ENCODE measurements at regions not wholly inside any gene's neighbourhood (a gene's known extent, or its start where the extent isn't known, plus 50 kb on each side); places are given as distances from the start of the nearest gene placed in this dataset.

DNA sequence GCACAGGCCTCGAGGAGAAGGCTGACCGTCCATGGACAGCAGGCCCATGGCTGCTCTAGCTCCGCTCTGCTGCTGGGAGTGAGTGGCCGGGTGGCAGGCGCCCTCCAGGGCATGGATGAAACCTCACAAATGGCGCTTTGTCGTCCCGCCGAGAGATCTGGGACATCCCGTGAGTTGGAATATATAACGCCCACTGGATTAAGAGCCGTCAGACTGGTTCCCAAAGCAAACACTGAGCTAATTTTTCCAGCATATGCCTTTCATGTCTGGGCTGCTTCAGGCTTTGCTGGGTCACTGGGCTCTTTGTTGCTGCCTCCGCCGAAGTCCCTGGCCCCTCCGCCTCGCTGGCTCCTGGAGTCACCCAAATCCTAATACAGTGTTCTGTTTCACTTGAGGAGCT, 266.3 kb downstream of the FOXL1 start:
- no peak for TF ChIP-seq RXRA (IDR thresholded peaks at IDR 0.05)
- TF ChIP-seq RAD21 (IDR thresholded peaks at IDR 0.05), result no peak
- TF ChIP-seq, protein P1, sequence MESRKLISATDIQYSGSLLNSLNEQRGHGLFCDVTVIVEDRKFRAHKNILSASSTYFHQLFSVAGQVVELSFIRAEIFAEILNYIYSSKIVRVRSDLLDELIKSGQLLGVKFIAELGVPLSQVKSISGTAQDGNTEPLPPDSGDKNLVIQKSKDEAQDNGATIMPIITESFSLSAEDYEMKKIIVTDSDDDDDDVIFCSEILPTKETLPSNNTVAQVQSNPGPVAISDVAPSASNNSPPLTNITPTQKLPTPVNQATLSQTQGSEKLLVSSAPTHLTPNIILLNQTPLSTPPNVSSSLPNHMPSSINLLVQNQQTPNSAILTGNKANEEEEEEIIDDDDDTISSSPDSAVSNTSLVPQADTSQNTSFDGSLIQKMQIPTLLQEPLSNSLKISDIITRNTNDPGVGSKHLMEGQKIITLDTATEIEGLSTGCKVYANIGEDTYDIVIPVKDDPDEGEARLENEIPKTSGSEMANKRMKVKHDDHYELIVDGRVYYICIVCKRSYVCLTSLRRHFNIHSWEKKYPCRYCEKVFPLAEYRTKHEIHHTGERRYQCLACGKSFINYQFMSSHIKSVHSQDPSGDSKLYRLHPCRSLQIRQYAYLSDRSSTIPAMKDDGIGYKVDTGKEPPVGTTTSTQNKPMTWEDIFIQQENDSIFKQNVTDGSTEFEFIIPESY (IDR thresholded peaks at IDR 0.05), result no peak
- TF ChIP-seq HNF4A (conservative IDR thresholded peaks at IDR 0.05), result no peak
- no peak for TF ChIP-seq TAF1 (conservative IDR thresholded peaks at IDR 0.05)
- TF ChIP-seq, protein P2, sequence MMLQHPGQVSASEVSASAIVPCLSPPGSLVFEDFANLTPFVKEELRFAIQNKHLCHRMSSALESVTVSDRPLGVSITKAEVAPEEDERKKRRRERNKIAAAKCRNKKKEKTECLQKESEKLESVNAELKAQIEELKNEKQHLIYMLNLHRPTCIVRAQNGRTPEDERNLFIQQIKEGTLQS (IDR thresholded peaks at IDR 0.05), result no peak
- TF ChIP-seq FOXA2 (IDR thresholded peaks at IDR 0.05), result no peak
- TF ChIP-seq GABPA (IDR thresholded peaks at IDR 0.05 in 1 of 2, conservative IDR thresholded peaks at IDR 0.05 in 1 of 2), result no peak
- TF ChIP-seq, protein P3, sequence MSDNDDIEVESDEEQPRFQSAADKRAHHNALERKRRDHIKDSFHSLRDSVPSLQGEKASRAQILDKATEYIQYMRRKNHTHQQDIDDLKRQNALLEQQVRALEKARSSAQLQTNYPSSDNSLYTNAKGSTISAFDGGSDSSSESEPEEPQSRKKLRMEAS (IDR thresholded peaks at IDR 0.05), result no peak
- no peak for TF ChIP-seq EGR1 (IDR thresholded peaks at IDR 0.05; ENCODE audit: low read depth in 2 of 2)
- TF ChIP-seq, protein P4, sequence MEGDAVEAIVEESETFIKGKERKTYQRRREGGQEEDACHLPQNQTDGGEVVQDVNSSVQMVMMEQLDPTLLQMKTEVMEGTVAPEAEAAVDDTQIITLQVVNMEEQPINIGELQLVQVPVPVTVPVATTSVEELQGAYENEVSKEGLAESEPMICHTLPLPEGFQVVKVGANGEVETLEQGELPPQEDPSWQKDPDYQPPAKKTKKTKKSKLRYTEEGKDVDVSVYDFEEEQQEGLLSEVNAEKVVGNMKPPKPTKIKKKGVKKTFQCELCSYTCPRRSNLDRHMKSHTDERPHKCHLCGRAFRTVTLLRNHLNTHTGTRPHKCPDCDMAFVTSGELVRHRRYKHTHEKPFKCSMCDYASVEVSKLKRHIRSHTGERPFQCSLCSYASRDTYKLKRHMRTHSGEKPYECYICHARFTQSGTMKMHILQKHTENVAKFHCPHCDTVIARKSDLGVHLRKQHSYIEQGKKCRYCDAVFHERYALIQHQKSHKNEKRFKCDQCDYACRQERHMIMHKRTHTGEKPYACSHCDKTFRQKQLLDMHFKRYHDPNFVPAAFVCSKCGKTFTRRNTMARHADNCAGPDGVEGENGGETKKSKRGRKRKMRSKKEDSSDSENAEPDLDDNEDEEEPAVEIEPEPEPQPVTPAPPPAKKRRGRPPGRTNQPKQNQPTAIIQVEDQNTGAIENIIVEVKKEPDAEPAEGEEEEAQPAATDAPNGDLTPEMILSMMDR (IDR thresholded peaks at IDR 0.05; ENCODE audit: low read depth, low read length, missing input control), result no peak
- TF ChIP-seq FOXA1 (IDR thresholded peaks at IDR 0.05), result no peak
- no peak for TF ChIP-seq YY1 (IDR thresholded peaks at IDR 0.05)
- TF ChIP-seq NR2F2 (IDR thresholded peaks at IDR 0.05), result no peak
- TF ChIP-seq HNF4G (IDR thresholded peaks at IDR 0.05), result no peak
- TF ChIP-seq SP1 (IDR thresholded peaks at IDR 0.05), result no peak
- TF ChIP-seq, protein P5, sequence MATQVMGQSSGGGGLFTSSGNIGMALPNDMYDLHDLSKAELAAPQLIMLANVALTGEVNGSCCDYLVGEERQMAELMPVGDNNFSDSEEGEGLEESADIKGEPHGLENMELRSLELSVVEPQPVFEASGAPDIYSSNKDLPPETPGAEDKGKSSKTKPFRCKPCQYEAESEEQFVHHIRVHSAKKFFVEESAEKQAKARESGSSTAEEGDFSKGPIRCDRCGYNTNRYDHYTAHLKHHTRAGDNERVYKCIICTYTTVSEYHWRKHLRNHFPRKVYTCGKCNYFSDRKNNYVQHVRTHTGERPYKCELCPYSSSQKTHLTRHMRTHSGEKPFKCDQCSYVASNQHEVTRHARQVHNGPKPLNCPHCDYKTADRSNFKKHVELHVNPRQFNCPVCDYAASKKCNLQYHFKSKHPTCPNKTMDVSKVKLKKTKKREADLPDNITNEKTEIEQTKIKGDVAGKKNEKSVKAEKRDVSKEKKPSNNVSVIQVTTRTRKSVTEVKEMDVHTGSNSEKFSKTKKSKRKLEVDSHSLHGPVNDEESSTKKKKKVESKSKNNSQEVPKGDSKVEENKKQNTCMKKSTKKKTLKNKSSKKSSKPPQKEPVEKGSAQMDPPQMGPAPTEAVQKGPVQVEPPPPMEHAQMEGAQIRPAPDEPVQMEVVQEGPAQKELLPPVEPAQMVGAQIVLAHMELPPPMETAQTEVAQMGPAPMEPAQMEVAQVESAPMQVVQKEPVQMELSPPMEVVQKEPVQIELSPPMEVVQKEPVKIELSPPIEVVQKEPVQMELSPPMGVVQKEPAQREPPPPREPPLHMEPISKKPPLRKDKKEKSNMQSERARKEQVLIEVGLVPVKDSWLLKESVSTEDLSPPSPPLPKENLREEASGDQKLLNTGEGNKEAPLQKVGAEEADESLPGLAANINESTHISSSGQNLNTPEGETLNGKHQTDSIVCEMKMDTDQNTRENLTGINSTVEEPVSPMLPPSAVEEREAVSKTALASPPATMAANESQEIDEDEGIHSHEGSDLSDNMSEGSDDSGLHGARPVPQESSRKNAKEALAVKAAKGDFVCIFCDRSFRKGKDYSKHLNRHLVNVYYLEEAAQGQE (IDR thresholded peaks at IDR 0.05), result no peak
- H3K9me3 ChIP-seq (ENCODE audit: control insufficient read depth in 4 of 4, low read length in 3 of 4), result no peaks in the 10 kb centered on the region
- no peaks in the 10 kb centered on the region for H3K36me3 ChIP-seq (ENCODE audit: control insufficient read depth in 4 of 4, insufficient read depth in 3 of 4, low read depth in 1 of 4, low read length in 3 of 4)
- DNase-seq (ENCODE audit: low spot score), result no peak
- H3K4me1 ChIP-seq (ENCODE audit: control insufficient read depth in 4 of 4, insufficient read depth in 4 of 4, low read length in 3 of 4), result no peaks in the 10 kb centered on the region
- no peak overlapping the region for H3K27ac ChIP-seq (ENCODE audit: low read depth in 1 of 2, low read length in 2 of 2)
- H3K27me3 ChIP-seq (ENCODE audit: control insufficient read depth in 4 of 4, insufficient read depth in 4 of 4, low read length in 3 of 4), result no peaks in the 10 kb centered on the region
- 86% methylated on average over 16 of the region's 16 CpGs for WGBS
- no peak overlapping the region for H3K9ac ChIP-seq (ENCODE audit: low read depth in 1 of 2, low read length in 2 of 2)
- no peak overlapping the region for H3K4me3 ChIP-seq (ENCODE audit: low read depth in 1 of 3, low read length in 3 of 3)

DNA sequence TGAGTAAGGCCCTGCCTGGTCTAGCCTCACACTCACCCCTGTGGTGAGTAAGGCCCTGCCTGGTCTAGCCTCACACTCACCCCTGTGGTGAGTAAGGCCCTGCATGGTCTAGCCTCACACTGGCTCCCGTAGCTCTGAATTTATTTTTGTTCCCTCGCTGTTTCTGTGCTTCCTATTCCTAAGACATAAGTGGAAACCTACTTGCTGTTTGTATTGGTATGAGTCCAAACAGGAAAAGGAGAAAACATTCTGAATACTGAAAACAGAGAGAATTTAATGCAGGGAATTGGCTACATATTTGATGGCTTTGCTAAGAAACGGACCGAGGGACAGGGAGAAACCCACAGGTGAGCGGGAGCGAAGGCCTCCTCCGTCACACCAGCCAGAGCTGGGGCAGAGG, 267.8 kb downstream of the FOXL1 start:
- no peaks in the 10 kb centered on the region for H3K36me3 ChIP-seq (ENCODE audit: control insufficient read depth in 4 of 4, insufficient read depth in 3 of 4, low read depth in 1 of 4, low read length in 3 of 4)
- no peak for DNase-seq (ENCODE audit: low spot score)
- no peak overlapping the region for H3K27ac ChIP-seq (ENCODE audit: low read depth in 1 of 2, low read length in 2 of 2)
- no peaks in the 10 kb centered on the region for H3K27me3 ChIP-seq (ENCODE audit: control insufficient read depth in 4 of 4, insufficient read depth in 4 of 4, low read length in 3 of 4)
- H3K9me3 ChIP-seq (ENCODE audit: control insufficient read depth in 4 of 4, low read length in 3 of 4), result no peaks in the 10 kb centered on the region
- no peak overlapping the region for H3K9ac ChIP-seq (ENCODE audit: low read depth in 1 of 2, low read length in 2 of 2)
- WGBS, result 91% methylated on average over 7 of the region's 7 CpGs
- no peaks in the 10 kb centered on the region for H3K4me1 ChIP-seq (ENCODE audit: control insufficient read depth in 4 of 4, insufficient read depth in 4 of 4, low read length in 3 of 4)
- H3K4me3 ChIP-seq (ENCODE audit: low read depth in 1 of 3, low read length in 3 of 3), result no peak overlapping the region
- TF ChIP-seq, protein P4 (IDR thresholded peaks at IDR 0.05; ENCODE audit: low read depth, low read length, missing input control), result no peak
- TF ChIP-seq TAF1 (conservative IDR thresholded peaks at IDR 0.05), result no peak
- no peak for TF ChIP-seq GABPA (IDR thresholded peaks at IDR 0.05 in 1 of 2, conservative IDR thresholded peaks at IDR 0.05 in 1 of 2)
- no peak for TF ChIP-seq JUND (IDR thresholded peaks at IDR 0.05)
- no peak for TF ChIP-seq HNF4G (IDR thresholded peaks at IDR 0.05)
- no peak for TF ChIP-seq FOXA1 (IDR thresholded peaks at IDR 0.05)
- TF ChIP-seq EGR1 (IDR thresholded peaks at IDR 0.05; ENCODE audit: low read depth in 2 of 2), result no peak
- no peak for TF ChIP-seq RAD21 (IDR thresholded peaks at IDR 0.05)
- TF ChIP-seq, protein P5 (IDR thresholded peaks at IDR 0.05), result no peak
- TF ChIP-seq RXRA (IDR thresholded peaks at IDR 0.05), result no peak
- no peak for TF ChIP-seq HNF4A (conservative IDR thresholded peaks at IDR 0.05)

Measured in liver (tissue), 8 donors.